HUES48 (cell line): ENCODE measurements at regions not wholly inside any gene's neighbourhood (a gene's known extent, or its start where the extent isn't known, plus 50 kb on each side); places are given as distances from the start of the nearest gene placed in this dataset.

Experiments
- H3K27ac ChIP-seq: one replicate; pipeline ENCODE4 v1.7.0; 2013; ENCODE audit warnings: low read depth, low read length, inconsistent platforms
- H3K27me3 ChIP-seq: 2 replicates; pipeline ENCODE4 v1.6.1; 2013; ENCODE audit warnings: mild to moderate bottlenecking, low read length; ENCODE audit not compliant: control insufficient read depth, insufficient read depth
- H3K36me3 ChIP-seq: 2 replicates; pipeline ENCODE4 v1.6.1; 2013; ENCODE audit warnings: low read length; ENCODE audit not compliant: control insufficient read depth, insufficient read depth
- H3K4me1 ChIP-seq: 2 replicates; pipeline ENCODE4 v1.6.1; 2013; ENCODE audit warnings: mild to moderate bottlenecking, low read length; ENCODE audit not compliant: control insufficient read depth, insufficient read depth
- H3K4me3 ChIP-seq: 2 replicates; pipeline ENCODE4 v1.5.1; 2013; ENCODE audit warnings: mild to moderate bottlenecking, low read depth, low read length
- H3K9ac ChIP-seq: 2 replicates; pipeline ENCODE4 v1.6.1; 2013; ENCODE audit warnings: mild to moderate bottlenecking, low read depth, low read length, moderate library complexity
- H3K9me3 ChIP-seq: 2 replicates; pipeline ENCODE4 v1.6.1; 2013; ENCODE audit warnings: low read length; ENCODE audit not compliant: control insufficient read depth, insufficient read depth

DNA sequence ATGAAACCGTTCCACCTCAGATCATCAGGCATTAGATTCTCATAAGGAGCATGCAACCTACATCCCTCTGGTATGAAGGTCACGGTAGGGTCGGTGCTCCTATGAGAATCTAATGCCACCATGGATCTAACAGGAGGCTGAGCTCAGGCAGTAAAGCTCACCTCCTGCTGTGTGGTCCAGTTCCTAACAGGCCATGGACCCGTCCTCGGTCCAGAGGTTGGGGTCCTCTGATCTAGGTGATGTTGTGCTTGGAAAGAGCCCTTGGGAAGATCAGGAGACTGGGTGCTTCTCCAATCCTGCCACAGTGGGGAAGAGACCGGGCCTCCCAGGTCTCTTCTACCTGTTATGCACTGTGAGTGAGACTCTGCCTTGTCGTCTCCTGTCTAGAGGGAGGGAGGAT is 104.6 kb downstream of the ACKR3 start:
- Histone ChIP-seq H3K4me3 (no peak overlapping the region), H3K4me1 (no peaks in the 10 kb centered on the region), H3K9me3 (peaks cover 6% of the 10 kb centered on the region; the same call in 1 of the 2 replicates), H3K36me3 (no peaks in the 10 kb centered on the region), H3K9ac (no peak overlapping the region), H3K27me3 (no peaks in the 10 kb centered on the region), H3K27ac (no peak overlapping the region)

GRCh38 chr2:236674646-236675045 is 105.0 kb downstream of the ACKR3 start:
- Histone ChIP-seq H3K27me3 (no peaks in the 10 kb centered on the region), H3K4me3 (no peak overlapping the region), H3K9me3 (peaks cover 6% of the 10 kb centered on the region; the same call in 1 of the 2 replicates), H3K9ac (no peak overlapping the region), H3K27ac (no peak overlapping the region), H3K36me3 (no peaks in the 10 kb centered on the region), H3K4me1 (no peaks in the 10 kb centered on the region)

DNA sequence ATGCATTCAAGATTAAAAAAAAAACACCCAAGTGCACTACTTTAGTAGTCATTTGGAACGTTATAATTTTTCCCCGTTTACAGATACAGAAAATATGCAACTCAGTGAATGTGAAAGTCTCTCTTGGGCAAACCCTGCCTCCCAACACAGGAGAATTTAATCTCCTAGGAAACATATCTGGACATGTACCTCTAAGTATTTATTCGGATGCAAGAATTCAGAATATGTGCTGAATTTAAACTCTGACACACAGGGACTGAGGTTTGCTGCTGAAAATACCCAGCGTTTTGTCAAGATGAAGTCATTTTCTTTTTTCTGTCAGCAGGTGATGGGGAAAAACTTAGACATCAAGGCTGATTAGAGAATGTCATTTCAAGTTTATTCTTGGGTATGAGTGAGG is 105.4 kb downstream of the ACKR3 start:
- H3K27me3 ChIP-seq: no peaks in the 10 kb centered on the region
- no peak overlapping the region for H3K9ac ChIP-seq
- no peaks in the 10 kb centered on the region for H3K36me3 ChIP-seq
- H3K4me3 ChIP-seq: no peak overlapping the region
- no peak overlapping the region for H3K27ac ChIP-seq
- peaks cover 6% of the 10 kb centered on the region; the same call in 1 of the 2 replicates for H3K9me3 ChIP-seq
- H3K4me1 ChIP-seq: no peaks in the 10 kb centered on the region

DNA sequence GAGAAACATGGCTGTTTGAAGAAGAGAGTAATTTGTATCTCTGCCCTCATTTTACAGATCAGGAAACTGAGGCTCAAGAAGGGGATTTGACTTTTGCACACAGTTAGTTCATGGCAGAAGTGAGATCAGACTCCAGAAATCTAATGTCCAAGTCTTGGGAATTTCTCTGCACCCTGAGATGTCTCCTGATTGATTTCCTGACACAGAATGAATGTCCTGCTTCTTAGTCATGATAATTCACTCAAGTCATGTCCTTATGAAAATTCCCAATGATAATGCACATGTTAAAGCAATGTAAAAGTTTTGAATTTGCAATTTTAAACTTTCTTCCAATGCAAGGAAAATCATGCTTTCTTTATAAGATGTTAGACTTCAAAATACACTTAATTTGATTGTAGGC is 105.9 kb downstream of the ACKR3 start:
- peaks cover 6% of the 10 kb centered on the region; the same call in 1 of the 2 replicates for H3K9me3 ChIP-seq
- no peaks in the 10 kb centered on the region for H3K36me3 ChIP-seq
- no peak overlapping the region for H3K9ac ChIP-seq
- no peaks in the 10 kb centered on the region for H3K4me1 ChIP-seq
- H3K27ac ChIP-seq: no peak overlapping the region
- no peak overlapping the region for H3K4me3 ChIP-seq
- no peaks in the 10 kb centered on the region for H3K27me3 ChIP-seq

GRCh38 chr2:236676136-236676873 is 106.7 kb downstream of the ACKR3 start:
- Histone ChIP-seq H3K9me3 (peaks cover 6% of the 10 kb centered on the region; the same call in 1 of the 2 replicates), H3K4me1 (no peaks in the 10 kb centered on the region), H3K27me3 (no peaks in the 10 kb centered on the region), H3K4me3 (no peak overlapping the region), H3K36me3 (no peaks in the 10 kb centered on the region), H3K9ac (no peak overlapping the region), H3K27ac (no peak overlapping the region)

GRCh38 chr2:236677368-236677767 is 107.7 kb downstream of the ACKR3 start:
- Histone ChIP-seq H3K27ac (no peak overlapping the region), H3K9ac (no peak overlapping the region), H3K36me3 (no peaks in the 10 kb centered on the region), H3K27me3 (no peaks in the 10 kb centered on the region), H3K4me1 (no peaks in the 10 kb centered on the region), H3K4me3 (no peak overlapping the region), H3K9me3 (peaks cover 6% of the 10 kb centered on the region; the same call in 1 of the 2 replicates)

- H3K4me1 ChIP-seq: no peaks in the 10 kb centered on the region
These were observed 108.8 kb downstream of the ACKR3 start for GRCh38 chr2:236678307-236678975.

GRCh38 chr2:236679884-236680860 is 110.5 kb downstream of the ACKR3 start:
- Histone ChIP-seq H3K4me1 (peaks cover 7% of the 10 kb centered on the region; the same call in 1 of the 2 replicates), H3K27me3 (no peaks in the 10 kb centered on the region), H3K36me3 (no peaks in the 10 kb centered on the region), H3K9ac (no peak overlapping the region), H3K27ac (no peak overlapping the region), H3K9me3 (no peaks in the 10 kb centered on the region), H3K4me3 (no peak overlapping the region)

More at GRCh38 chr2:236678307-236678975, 108.8 kb downstream of the ACKR3 start:
- H3K9me3 ChIP-seq: peaks cover 6% of the 10 kb centered on the region; the same call in 1 of the 2 replicates
- H3K36me3 ChIP-seq: no peaks in the 10 kb centered on the region
- H3K4me3 ChIP-seq: no peak overlapping the region
- no peak overlapping the region for H3K27ac ChIP-seq
- H3K9ac ChIP-seq: no peak overlapping the region
- no peaks in the 10 kb centered on the region for H3K27me3 ChIP-seq

DNA sequence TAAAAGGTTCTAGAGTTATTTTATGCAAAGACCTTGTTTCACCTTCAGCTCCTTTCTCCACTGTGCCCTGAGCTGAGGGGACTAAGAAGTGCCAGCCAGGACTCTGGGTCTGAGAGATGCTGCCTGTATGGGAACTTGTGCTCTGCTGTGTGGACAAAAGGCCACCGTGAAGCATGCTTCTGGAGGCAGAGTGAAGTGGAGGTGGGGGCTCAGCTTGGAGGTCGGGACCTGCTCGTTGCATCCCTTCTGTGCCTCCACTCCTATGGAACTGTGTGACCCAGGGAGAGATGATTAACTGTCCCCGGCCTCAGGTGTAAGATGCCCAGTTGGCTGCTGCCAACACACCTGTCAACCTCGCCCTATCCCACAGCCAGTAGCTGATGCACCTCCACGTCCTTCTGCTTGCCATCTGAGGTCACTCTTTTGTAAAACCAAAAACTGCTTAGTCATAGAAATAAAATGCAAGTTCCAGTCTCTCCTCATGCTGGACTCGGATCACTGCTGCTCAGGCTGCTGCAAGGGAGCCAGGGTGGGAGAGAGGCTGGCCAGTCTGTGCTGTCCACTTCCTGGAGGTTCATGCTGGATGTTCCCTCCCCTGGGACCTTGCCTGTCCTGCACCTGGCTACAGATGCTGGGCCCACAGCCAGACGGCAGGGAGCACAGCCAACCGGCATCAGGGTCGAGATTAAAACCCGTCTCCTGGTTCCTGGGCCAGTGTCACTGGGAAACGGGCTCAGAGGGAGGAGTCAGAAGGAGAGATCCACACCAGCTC is 113.2 kb downstream of the ACKR3 start:
- H3K27me3 ChIP-seq: no peaks in the 10 kb centered on the region
- peaks cover 7% of the 10 kb centered on the region; the same call in 1 of the 2 replicates for H3K4me1 ChIP-seq
- H3K9me3 ChIP-seq: no peaks in the 10 kb centered on the region
- H3K9ac ChIP-seq: no peak overlapping the region
- H3K36me3 ChIP-seq: no peaks in the 10 kb centered on the region
- no peak overlapping the region for H3K27ac ChIP-seq
- no peak overlapping the region for H3K4me3 ChIP-seq
